ENCODE measurements at regions not wholly inside any gene's neighbourhood (a gene's known extent, or its start where the extent isn't known, plus 50 kb on each side); places are given as distances from the start of the nearest gene placed in this dataset.

GRCh38 chr6:155765275-155766194, 309.9 kb upstream of the NOX3 start:
- no peak for TF ChIP-seq CTCF (IDR thresholded peaks at IDR 0.05)
- TF ChIP-seq POLR2A (IDR thresholded peaks at IDR 0.05): no peak

All from body of pancreas (tissue), 4 donors.